ENCODE measurements at regions not wholly inside any gene's neighbourhood (a gene's known extent, or its start where the extent isn't known, plus 50 kb on each side); places are given as distances from the start of the nearest gene placed in this dataset.

GRCh38 chr16:85319984-85320440, 207.7 kb upstream of the CIBAR2 start:
- H3K4me3 ChIP-seq (ENCODE audit: low read length): no peak overlapping the region
- DNase-seq (ENCODE audit: low read depth): no peak
- TF ChIP-seq CTCF (conservative IDR thresholded peaks at IDR 0.05; ENCODE audit: low read depth, low read length): no peak

- DNase-seq (ENCODE audit: low read depth): no peak
- H3K4me3 ChIP-seq (ENCODE audit: low read length): no peak overlapping the region
- TF ChIP-seq CTCF (conservative IDR thresholded peaks at IDR 0.05; ENCODE audit: low read depth, low read length): no peak
Observed at GRCh38 chr16:85320677-85321385, 208.6 kb upstream of the CIBAR2 start.

DNA sequence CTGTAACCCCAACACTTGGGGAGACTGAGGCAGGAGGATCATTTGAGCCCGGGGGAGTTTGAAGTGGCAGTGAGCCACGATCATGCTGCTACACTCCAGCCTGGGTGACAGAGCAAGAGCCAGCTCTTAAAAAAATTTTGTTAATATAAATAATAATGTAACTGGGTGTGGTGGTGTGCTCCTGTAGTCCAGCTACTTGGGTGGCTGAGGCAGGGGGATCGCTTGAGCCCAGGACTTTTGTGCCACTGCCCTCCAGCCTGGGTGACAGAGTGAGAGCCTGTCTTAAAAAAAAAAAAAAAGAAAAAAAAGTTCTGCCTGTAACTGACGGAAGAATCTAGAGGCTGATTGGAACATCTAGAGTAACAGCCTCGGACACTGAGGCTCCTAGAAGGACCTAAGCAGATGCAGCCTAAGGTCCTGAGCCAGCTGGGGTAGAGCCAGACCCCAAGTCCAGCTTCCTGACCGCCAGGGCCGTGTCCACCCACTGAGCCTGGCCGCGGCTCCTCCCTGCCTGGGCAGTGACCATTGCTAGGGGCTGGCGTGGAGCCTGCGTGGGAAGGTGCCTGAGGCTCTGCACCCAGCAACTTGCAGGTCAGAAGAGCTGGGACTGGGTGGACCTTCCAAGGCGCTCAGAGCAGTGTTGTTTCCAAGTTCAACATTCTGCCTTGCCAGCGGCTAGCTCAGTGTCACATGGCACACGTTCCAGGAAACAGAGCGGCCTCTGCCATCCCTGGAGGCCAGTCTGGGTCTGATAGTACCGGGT, 209.4 kb upstream of the CIBAR2 start:
- TF ChIP-seq CTCF (conservative IDR thresholded peaks at IDR 0.05; ENCODE audit: low read depth, low read length): no peak
- DNase-seq (ENCODE audit: low read depth): no peak
- H3K4me3 ChIP-seq (ENCODE audit: low read length): no peak overlapping the region

DNA sequence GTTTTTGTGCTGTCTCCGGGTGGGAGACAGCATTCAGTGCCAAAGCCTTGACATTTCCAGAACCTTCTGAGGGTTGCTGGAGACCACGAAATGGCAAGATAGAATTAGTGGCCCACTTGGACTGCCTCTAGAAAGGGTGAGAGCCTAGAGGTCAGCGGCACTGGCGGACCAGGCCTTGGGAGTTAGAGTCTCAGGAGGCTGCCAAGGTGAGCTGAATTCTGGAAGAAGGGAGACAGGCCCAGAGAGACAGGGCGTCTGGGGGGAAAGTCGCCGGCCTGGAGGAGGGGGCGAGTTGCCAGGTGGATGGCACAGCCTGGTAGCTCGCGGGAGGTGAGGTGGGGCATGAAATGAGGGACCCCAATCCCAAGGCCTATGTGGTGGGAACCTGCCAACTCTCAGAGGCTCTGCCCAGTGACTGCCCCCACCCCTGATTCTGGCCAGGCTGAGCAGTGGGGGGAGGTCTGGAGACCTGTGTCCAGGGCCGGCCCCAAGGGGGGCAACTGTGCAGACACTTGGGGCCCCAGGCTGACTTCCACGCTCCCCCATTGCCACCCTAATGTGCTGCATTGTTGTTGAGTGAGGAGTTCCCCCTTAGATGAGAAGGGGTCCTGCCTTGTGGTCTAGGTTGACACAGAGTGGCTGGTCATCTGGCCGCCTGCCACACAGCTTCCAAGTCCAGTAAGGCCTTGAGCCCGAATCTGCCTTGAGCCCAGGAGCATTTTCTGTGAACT, 211.1 kb upstream of the CIBAR2 start:
- TF ChIP-seq CTCF (conservative IDR thresholded peaks at IDR 0.05; ENCODE audit: low read depth, low read length): no peak
- no peak overlapping the region for H3K4me3 ChIP-seq (ENCODE audit: low read length)
- no peak for DNase-seq (ENCODE audit: low read depth)

- TF ChIP-seq CTCF (conservative IDR thresholded peaks at IDR 0.05; ENCODE audit: low read depth, low read length): no peak
Observed at GRCh38 chr16:85323961-85324253, 211.6 kb upstream of the CIBAR2 start.

GRCh38 chr16:85324488-85324887, 212.2 kb upstream of the CIBAR2 start:
- TF ChIP-seq CTCF (conservative IDR thresholded peaks at IDR 0.05; ENCODE audit: low read depth, low read length): no peak
- no peak for DNase-seq (ENCODE audit: low read depth)
- no peak overlapping the region for H3K4me3 ChIP-seq (ENCODE audit: low read length)

More at GRCh38 chr16:85323961-85324253, 211.6 kb upstream of the CIBAR2 start:
- DNase-seq (ENCODE audit: low read depth): no peak
- H3K4me3 ChIP-seq (ENCODE audit: low read length): no peak overlapping the region
